IMR-90 (cell line): ENCODE measurements at regions not wholly inside any gene's neighbourhood (a gene's known extent, or its start where the extent isn't known, plus 50 kb on each side); places are given as distances from the start of the nearest gene placed in this dataset.

Experiments
- ATAC-seq: fragments of 200-7000 bp; cut with Tn5 transposase; 2 replicates; pipeline ENCODE4 v1.9.1; 2020; ENCODE audit warnings: low read depth, mild to moderate bottlenecking, moderate library complexity
- BruUV-seq: library from RNA; stranded (reverse); fragments of 400-500 nt; replicated peaks from 2 replicates; lab custom pipeline; 2021; lab: Mats Ljungman, UMichigan
- CTCF ChIA-PET: fragments of 300-600 bp; formaldehyde crosslinking; extraction: SDS; loops from one replicate; lab custom pipeline; 2021; ENCODE audit warnings: antibody characterized with exemption; lab: Yijun Ruan, JAX
- POLR2A ChIA-PET: fragments of 300-600 bp; sonication (Branson Sonifier 250); formaldehyde crosslinking; loops from one replicate; lab custom pipeline; 2022; ENCODE audit warnings: antibody characterized with exemption; ENCODE audit not compliant: unreplicated experiment; lab: Charles Lee
- DNase-seq: peaks from one replicate; pipeline ENCODE4 v3.0.0; 2013
- H2AFZ ChIP-seq: replicated peaks from 2 replicates; pipeline ENCODE3; 2013; ENCODE audit warnings: low read length, mild to moderate bottlenecking; ENCODE audit not compliant: poor library complexity
- H2AK5ac ChIP-seq: 2 replicates; pipeline ENCODE4 v1.6.1; 2013; ENCODE audit warnings: low read depth, low read length, inconsistent platforms
- H2AK9ac ChIP-seq: replicated peaks from 2 replicates; pipeline ENCODE3; 2013; ENCODE audit warnings: mild to moderate bottlenecking, low read depth, low read length, moderate library complexity; ENCODE audit not compliant: poor library complexity
- H2BK120ac ChIP-seq: 2 replicates; pipeline ENCODE4 v1.6.1; 2013; ENCODE audit warnings: low read depth, low read length, inconsistent platforms
- H2BK15ac ChIP-seq: 3 replicates; pipeline ENCODE4 v1.6.1; 2013; ENCODE audit warnings: low read depth, low read length, inconsistent platforms
- H2BK20ac ChIP-seq: 2 replicates; pipeline ENCODE4 v1.6.1; 2013; ENCODE audit warnings: low read depth, mild to moderate bottlenecking, inconsistent platforms, low read length, moderate library complexity
- H2BK5ac ChIP-seq: 2 replicates; pipeline ENCODE4 v1.6.1; 2013; ENCODE audit warnings: mild to moderate bottlenecking, low read depth, low read length, inconsistent platforms; ENCODE audit not compliant: poor library complexity, severe bottlenecking
- H3K14ac ChIP-seq: replicated peaks from 2 replicates; pipeline ENCODE4 v1.6.1; 2013; ENCODE audit warnings: low read depth, low read length, inconsistent platforms
- H3K18ac ChIP-seq: 2 replicates; pipeline ENCODE4 v1.6.1; 2013; ENCODE audit warnings: low read depth, low read length, control low read depth
- H3K23ac ChIP-seq: 2 replicates; pipeline ENCODE4 v1.6.1; 2013; ENCODE audit warnings: low read depth, low read length, inconsistent platforms
- H3K27ac ChIP-seq: 2 replicates; pipeline ENCODE4 v1.5.1; 2013; ENCODE audit warnings: mild to moderate bottlenecking, control low read depth, low read length; ENCODE audit not compliant: insufficient read depth
- H3K27me3 ChIP-seq: 2 replicates; pipeline ENCODE4 v1.6.1; 2013; ENCODE audit warnings: low read length; ENCODE audit not compliant: control insufficient read depth, insufficient read depth
- H3K36me3 ChIP-seq: 2 replicates; pipeline ENCODE4 v1.6.1; 2013; ENCODE audit warnings: low read length, mixed read lengths; ENCODE audit not compliant: control insufficient read depth, insufficient read depth
- H3K4ac ChIP-seq: 2 replicates; pipeline ENCODE4 v1.6.1; 2013; ENCODE audit warnings: low read depth, low read length, inconsistent platforms
- H3K4me1 ChIP-seq: 2 replicates; pipeline ENCODE4 v1.6.1; 2013; ENCODE audit warnings: low read length, mixed read lengths; ENCODE audit not compliant: control insufficient read depth, insufficient read depth
- H3K4me2 ChIP-seq: 2 replicates; pipeline ENCODE4 v1.6.1; 2013; ENCODE audit warnings: low read depth, mild to moderate bottlenecking, control low read depth, low read length, moderate library complexity
- H3K4me3 ChIP-seq: 2 replicates; pipeline ENCODE4 v1.5.1; 2013; ENCODE audit warnings: low read depth, mild to moderate bottlenecking, control low read depth, low read length, moderate library complexity; ENCODE audit not compliant: insufficient read depth
- H3K56ac ChIP-seq: 2 replicates; pipeline ENCODE4 v1.6.1; 2013; ENCODE audit warnings: low read length, inconsistent platforms; ENCODE audit not compliant: insufficient read depth; ENCODE audit errors: extremely low read depth
- H3K79me1 ChIP-seq, 2 experiments: 2 replicates each; pipeline ENCODE4 v1.6.1; 2013; ENCODE audit warnings: low read length in 2 of 2, inconsistent platforms in 1 of 2, low read depth in 1 of 2
- H3K9ac ChIP-seq: 2 replicates; pipeline ENCODE4 v1.6.1; 2013; ENCODE audit warnings: low read depth, low read length, control low read depth
- H3K9me1 ChIP-seq: 2 replicates; pipeline ENCODE4 v1.6.1; 2013; ENCODE audit warnings: low read length, inconsistent platforms; ENCODE audit not compliant: insufficient read depth
- H3K9me3 ChIP-seq: 2 replicates; pipeline ENCODE4 v1.6.1; 2013; ENCODE audit warnings: low read length; ENCODE audit not compliant: control insufficient read depth, insufficient read depth
- H4K20me1 ChIP-seq: 2 replicates; pipeline ENCODE4 v1.6.1; 2013; ENCODE audit warnings: low read length, inconsistent platforms; ENCODE audit not compliant: insufficient read depth
- H4K5ac ChIP-seq: 2 replicates; pipeline ENCODE4 v1.6.1; 2013; ENCODE audit warnings: mild to moderate bottlenecking, low read depth, low read length, control low read depth
- H4K8ac ChIP-seq, 2 experiments: 2 replicates each; pipeline ENCODE4 v1.6.1; 2013; ENCODE audit warnings: low read depth in 2 of 2, low read length in 2 of 2, control low read depth in 1 of 2, inconsistent platforms in 1 of 2
- H4K91ac ChIP-seq: 2 replicates; pipeline ENCODE4 v1.6.1; 2013; ENCODE audit warnings: low read depth, low read length, inconsistent platforms; ENCODE audit not compliant: insufficient read depth
- BHLHE40 ChIP-seq: fragments of 150-350 bp; IDR thresholded peaks from 2 replicates; pipeline ENCODE4 v1.6.1; 2016; ENCODE audit warnings: mild to moderate bottlenecking, low read depth, low read length
- CEBPB ChIP-seq: IDR thresholded peaks from 2 replicates; pipeline ENCODE4 v1.6.1; 2012; ENCODE audit warnings: low read depth, low read length, improper control_type of control experiment
- CHD1 ChIP-seq: IDR thresholded peaks from 2 replicates; pipeline ENCODE4 v1.6.1; 2012; ENCODE audit warnings: low read depth, low read length, improper control_type of control experiment
- CTCF ChIP-seq: conservative IDR thresholded peaks from 2 replicates; pipeline ENCODE4 v1.5.1; 2012; ENCODE audit warnings: mild to moderate bottlenecking, low read depth, low read length, improper control_type of control experiment
- MAFK ChIP-seq: IDR thresholded peaks from 2 replicates; pipeline ENCODE4 v1.6.1; 2012; ENCODE audit warnings: low read depth, low read length, improper control_type of control experiment
- MAZ ChIP-seq: IDR thresholded peaks from 2 replicates; pipeline ENCODE4 v1.6.1; 2012; ENCODE audit warnings: low read depth, mild to moderate bottlenecking, low read length, improper control_type of control experiment, moderate library complexity, borderline replicate concordance
- MXI1 ChIP-seq: IDR thresholded peaks from 2 replicates; pipeline ENCODE4 v1.6.1; 2012; ENCODE audit warnings: low read depth, mild to moderate bottlenecking, low read length, moderate library complexity, borderline replicate concordance
- NFE2L2 ChIP-seq: fragments of 150-350 bp; IDR thresholded peaks from 2 replicates; pipeline ENCODE4 v1.6.1; 2016; ENCODE audit warnings: low read depth, mild to moderate bottlenecking, low read length
- POLR2A ChIP-seq: IDR thresholded peaks from 2 replicates; pipeline ENCODE4 v1.6.1; 2012; ENCODE audit warnings: mild to moderate bottlenecking, low read depth, low read length
- RAD21 ChIP-seq: IDR thresholded peaks from 2 replicates; pipeline ENCODE4 v1.6.1; 2012; ENCODE audit warnings: low read length, improper control_type of control experiment
- RCOR1 ChIP-seq: IDR thresholded peaks from 2 replicates; pipeline ENCODE4 v1.6.1; 2012; ENCODE audit warnings: mild to moderate bottlenecking, low read length, improper control_type of control experiment; ENCODE audit not compliant: insufficient replicate concordance
- RFX5 ChIP-seq: IDR thresholded peaks from 2 replicates; pipeline ENCODE4 v1.8.0; 2012; ENCODE audit warnings: low read depth, mild to moderate bottlenecking, low read length, moderate library complexity
- SMC3 ChIP-seq: fragments of 150-350 bp; IDR thresholded peaks from 2 replicates; pipeline ENCODE4 v1.6.1; 2016; ENCODE audit warnings: low read depth, mild to moderate bottlenecking, antibody characterized with exemption, low read length, moderate library complexity
- USF2 ChIP-seq: fragments of 150-350 bp; IDR thresholded peaks from 2 replicates; pipeline ENCODE4 v1.6.1; 2017; ENCODE audit warnings: mild to moderate bottlenecking, antibody characterized with exemption, low read length, low read depth
- WGBS, 2 experiments: methylation state at CpG; one replicate each; pipeline versions ENCODE4 v1.1.5 to v1.1.7; 2013; ENCODE audit warnings: missing lambda C conversion rate in 2 of 2; ENCODE audit not compliant: insufficient read length in 1 of 2; ENCODE audit errors: extremely low coverage in 2 of 2; 5-methylcytosine and 5-hydroxymethylcytosine counted together
- dilution Hi-C: fragments of 300-500 bp; cut with HindIII; formaldehyde crosslinking; loops from one replicate; pipeline ENCODE4 v1.14.3; 2018; ENCODE audit warnings: low sequenced_read_pairs; ENCODE audit not compliant: unreplicated experiment
- in situ Hi-C: fragments of 300-500 bp; cut with MboI; formaldehyde crosslinking; loops from 3 replicates; pipeline ENCODE4 v1.14.3; 2019; ENCODE audit warnings: low sequenced_read_pairs, inconsistent platforms, mixed read lengths
- intact Hi-C: fragments of 100-400 bp; cut with micrococcal nuclease; formaldehyde crosslinking; loops from 2 replicates; pipeline ENCODE4 v1.10.0; 2022

GRCh38 chr13:57969951-57970350, 338.4 kb downstream of the PCDH17 start:
- Histone ChIP-seq H2AK5ac (no peak overlapping the region), H4K91ac (no peak overlapping the region), H4K20me1 (no peaks in the 10 kb centered on the region), H2BK5ac (no peak overlapping the region), H3K79me1 (no peaks in the 10 kb centered on the region), H2BK20ac (no peak overlapping the region), H3K9me1 (no peaks in the 10 kb centered on the region), H3K4me2 (no peak overlapping the region), H3K36me3 (no peaks in the 10 kb centered on the region), H3K14ac (no peak overlapping the region), H3K9me3 (peaks cover 7% of the 10 kb centered on the region), H4K5ac (no peak overlapping the region), H3K4ac (no peak overlapping the region), H3K27ac (no peak overlapping the region), H3K4me1 (no peaks in the 10 kb centered on the region), H2BK15ac (no peak overlapping the region), H4K8ac (no peak overlapping the region), H2AK9ac (no peak overlapping the region), H3K23ac (no peak overlapping the region), H3K9ac (no peak overlapping the region), H2AFZ (no peak overlapping the region), H3K56ac (no peak overlapping the region), H3K27me3 (no peaks in the 10 kb centered on the region), H3K18ac (no peak overlapping the region), H3K4me3 (no peak overlapping the region), H2BK120ac (no peak overlapping the region)
- ChIA-PET POLR2A (interaction anchor here (0.5 kb wide), 1 partner anchor 27 kb away, joined by 3 read pairs; no protein-coding TSS in a partner anchor), CTCF (interaction anchor here (0.5 kb wide), 1 partner anchor 159 kb away, joined by 3 read pairs; no protein-coding TSS in a partner anchor)
- BruUV-seq, result no TSS peak
- intact Hi-C loops (no loop called here), dilution Hi-C loops (no loop called here), in situ Hi-C loops (no loop called here)
- TF ChIP-seq CEBPB (no peak), CTCF (no peak), MXI1 (no peak), BHLHE40 (no peak), SMC3 (no peak), RCOR1 (no peak), POLR2A (no peak), RFX5 (no peak), RAD21 (no peak), CHD1 (no peak), MAZ (no peak), NFE2L2 (no peak), MAFK (no peak), USF2 (no peak)
- WGBS, 2 experiments, result no CpG with 5 or more reads among the region's 1 CpG
- DNase-seq (no peak), ATAC-seq (no peak)
